SKM-1 (cell line): ENCODE measurements at regions not wholly inside any gene's neighbourhood (a gene's known extent, or its start where the extent isn't known, plus 50 kb on each side); places are given as distances from the start of the nearest gene placed in this dataset.

Source experiments
- DNase-seq: peaks from one replicate; lab custom pipeline; 2025; ENCODE audit not compliant: unreplicated experiment; lab: John Stamatoyannopoulos, UW

- DNase-seq: peak; percentile 44
Measured at GRCh38 chr12:27179400-27180214, 64.5 kb upstream of the STK38L start.

DNA sequence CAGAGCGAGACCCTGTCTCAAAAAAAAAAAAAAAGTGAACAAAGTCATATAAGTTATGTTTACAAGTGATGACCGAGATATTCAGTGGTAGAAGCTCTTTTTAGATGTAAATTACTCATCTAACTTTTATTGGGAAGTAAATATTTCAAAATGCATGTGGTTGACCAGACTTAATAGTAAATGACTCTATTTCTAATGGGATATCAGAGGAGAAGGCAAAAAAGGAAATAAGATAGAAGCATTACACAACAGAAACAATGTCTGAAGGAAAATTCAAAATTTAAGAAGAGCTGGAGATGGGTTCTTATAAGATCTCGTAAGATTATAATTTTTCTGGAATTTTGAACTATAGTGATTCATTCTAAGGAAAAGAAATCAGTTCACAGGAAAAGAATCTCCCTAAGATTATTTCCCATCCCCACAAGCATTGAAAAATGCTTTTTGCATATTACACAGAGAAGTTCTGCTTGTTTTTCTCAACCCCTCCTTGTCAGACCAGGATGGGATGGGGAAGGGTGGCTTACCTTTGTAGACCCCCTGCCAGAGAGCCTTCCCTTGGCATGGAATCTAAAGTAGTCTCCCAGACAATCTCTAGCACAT, 63.1 kb upstream of the STK38L start:
- no peak for DNase-seq

DNA sequence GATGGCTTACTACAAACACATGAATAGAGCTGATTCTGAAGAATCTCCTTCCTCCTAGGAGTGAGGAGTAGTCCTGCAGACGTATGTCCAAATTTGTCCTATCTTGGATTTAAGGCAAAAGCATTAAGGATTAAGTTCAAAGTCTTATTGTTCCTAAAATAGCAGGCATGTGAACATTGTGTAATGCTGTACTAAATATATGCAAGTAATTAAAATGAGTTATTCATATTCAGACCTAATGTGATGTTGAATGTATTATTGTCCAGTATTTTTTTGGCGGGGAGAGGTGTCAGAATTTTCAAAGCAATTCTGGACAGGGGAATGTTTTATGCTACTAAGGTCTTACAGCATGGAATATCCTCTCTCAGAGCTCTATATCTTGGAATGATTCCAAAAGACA, 60.7 kb upstream of the STK38L start:
- no peak for DNase-seq

GRCh38 chr12:27185234-27186021, 58.7 kb upstream of the STK38L start:
- no peak for DNase-seq

- no peak for DNase-seq
Measured at GRCh38 chr12:27186022-27186839, 57.9 kb upstream of the STK38L start.

GRCh38 chr12:27187697-27188096, 56.4 kb upstream of the STK38L start:
- DNase-seq: no peak

DNA sequence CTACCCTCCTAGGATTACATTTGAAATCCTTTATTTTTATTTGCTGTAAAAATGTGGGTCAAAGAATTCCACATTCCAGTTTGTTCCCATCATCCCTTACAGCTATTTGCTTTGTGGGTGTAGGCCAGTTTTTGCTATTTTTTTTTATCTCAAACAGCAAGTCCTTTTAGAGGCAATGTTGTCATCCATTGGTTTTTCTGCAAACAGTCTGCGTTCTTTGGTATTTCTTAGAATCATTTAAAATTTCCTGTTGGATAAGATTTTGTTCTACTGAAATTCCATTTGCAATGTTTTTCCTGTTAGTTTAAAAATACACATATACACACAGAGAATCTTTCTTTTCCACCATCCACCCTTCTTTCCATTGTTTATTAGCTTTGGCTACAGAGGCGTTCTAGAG, 53.3 kb upstream of the STK38L start:
- no peak for DNase-seq

DNA sequence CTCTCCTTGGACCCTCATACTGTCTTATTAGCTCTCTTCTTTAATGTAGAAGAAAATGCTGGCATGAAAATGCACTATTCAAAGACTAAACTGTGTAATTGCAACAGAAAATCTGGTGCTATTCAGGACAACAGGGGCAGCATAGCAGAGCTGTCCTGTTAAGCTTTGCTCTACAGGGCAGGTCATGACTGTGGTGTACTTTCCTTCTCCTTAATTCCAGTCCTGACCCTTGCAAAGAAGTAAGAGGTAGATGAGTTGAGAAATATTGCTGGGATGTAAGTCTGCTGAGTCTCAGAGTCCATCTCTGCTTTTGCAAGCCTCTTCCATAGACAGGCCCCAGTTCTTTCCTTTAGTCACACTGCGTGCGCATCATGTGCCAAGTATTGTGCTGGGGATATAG, 52.6 kb upstream of the STK38L start:
- DNase-seq: no peak

DNA sequence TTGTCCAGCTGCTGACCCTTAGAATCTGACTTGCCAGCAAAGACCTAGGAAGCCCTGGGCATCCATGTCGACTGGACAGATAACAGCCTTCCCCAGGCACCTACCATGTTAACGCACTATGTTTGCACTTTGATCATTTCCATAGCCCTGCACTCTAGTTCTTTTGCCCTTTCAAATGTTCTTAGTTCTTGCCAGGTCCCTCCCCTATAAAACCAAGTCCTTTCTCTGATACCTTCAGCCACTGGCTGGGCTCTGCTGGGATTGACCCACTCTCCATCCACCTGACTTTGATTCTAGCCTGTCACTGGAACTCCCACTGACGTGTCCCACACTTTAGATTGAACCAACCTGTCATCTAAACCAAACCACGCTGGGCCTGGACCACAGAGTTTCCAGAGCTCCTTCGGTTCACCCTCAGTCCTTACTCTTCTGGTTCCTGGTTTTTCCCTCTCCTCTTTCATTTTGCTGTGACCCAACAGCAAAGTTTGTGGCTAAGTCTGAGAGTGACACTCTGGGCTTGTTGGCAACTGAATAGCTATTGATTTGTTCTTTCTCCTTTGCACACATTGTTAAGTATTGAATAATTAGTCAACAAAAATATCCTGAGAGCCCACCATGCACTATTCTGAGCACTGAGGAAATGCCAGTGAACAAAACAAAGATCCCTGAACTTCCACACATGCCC, 51.8 kb upstream of the STK38L start:
- DNase-seq: no peak

DNA sequence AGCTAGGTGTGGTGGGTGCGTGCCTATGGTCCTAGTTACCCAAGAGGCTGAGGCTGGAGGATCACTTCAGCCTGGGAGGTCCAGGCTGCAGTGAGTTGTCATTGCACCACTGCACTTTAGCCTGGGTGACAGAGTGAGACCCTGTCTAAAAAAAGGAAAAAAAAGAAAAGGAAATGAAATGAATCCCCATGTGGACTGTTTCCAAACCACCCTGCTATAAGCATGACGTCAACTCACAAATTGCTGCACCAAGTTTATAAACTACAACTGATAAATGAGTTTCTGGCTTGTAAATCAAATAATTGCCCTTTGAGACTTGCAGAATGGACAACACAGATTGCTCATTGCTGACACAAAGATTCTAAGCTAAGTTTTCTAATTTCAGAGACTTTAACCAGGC, 51.0 kb upstream of the STK38L start:
- no peak for DNase-seq

GRCh38 chr12:27193854-27194544, 50.1 kb upstream of the STK38L start:
- DNase-seq: no peak
